Skin epidermis (tissue), 12 donors: ENCODE measurements at regions not wholly inside any gene's neighbourhood (a gene's known extent, or its start where the extent isn't known, plus 50 kb on each side); places are given as distances from the start of the nearest gene placed in this dataset.

Experiments
- H3K27ac ChIP-seq, 21 experiments: fragments of 200-600 bp; sonication (generic) in 11 of 21; one replicate each; pipeline ENCODE4 v1.5.0; 2020; ENCODE audit warnings: mild to moderate bottlenecking in 3 of 21, inconsistent platforms in 2 of 21, moderate library complexity in 2 of 21
- H3K4me3 ChIP-seq, 7 experiments: fragments of 200-600 bp; sonication (generic) in 2 of 7; one replicate each; pipeline ENCODE4 v1.5.0; 2020; ENCODE audit warnings: inconsistent platforms in 2 of 7, mild to moderate bottlenecking in 2 of 7, moderate library complexity in 1 of 7

- H3K4me3 ChIP-seq, result no peak overlapping the region
- H3K27ac ChIP-seq, result no peak overlapping the region
These were observed 401.9 kb upstream of the PDE4D start for GRCh38 chr5:60295423-60295822.

GRCh38 chr5:60293518-60293917 lies 400.0 kb upstream of the PDE4D start:
- no peak overlapping the region for H3K27ac ChIP-seq
- no peak overlapping the region for H3K4me3 ChIP-seq

- Histone ChIP-seq H3K27ac (no peak overlapping the region), H3K4me3 (no peak overlapping the region)
These were observed 393.7 kb upstream of the PDE4D start for GRCh38 chr5:60287174-60287771.

GRCh38 chr5:60285910-60286309 lies 392.4 kb upstream of the PDE4D start:
- Histone ChIP-seq H3K4me3 (no peak overlapping the region), H3K27ac (no peak overlapping the region)

GRCh38 chr5:60280943-60281342 lies 387.4 kb upstream of the PDE4D start:
- Histone ChIP-seq H3K27ac (no peak overlapping the region), H3K4me3 (no peak overlapping the region)

GRCh38 chr5:60277941-60278340 lies 384.4 kb upstream of the PDE4D start:
- Histone ChIP-seq H3K4me3 (no peak overlapping the region), H3K27ac (no peak overlapping the region)

- no peak overlapping the region for H3K4me3 ChIP-seq
- no peak overlapping the region for H3K27ac ChIP-seq
These were observed 381.2 kb upstream of the PDE4D start for GRCh38 chr5:60274747-60275146.

GRCh38 chr5:60271517-60271916 lies 378.0 kb upstream of the PDE4D start:
- Histone ChIP-seq H3K4me3 (no peak overlapping the region), H3K27ac (no peak overlapping the region)

GRCh38 chr5:60267907-60268306 lies 374.4 kb upstream of the PDE4D start:
- Histone ChIP-seq H3K4me3 (no peak overlapping the region), H3K27ac (no peak overlapping the region)

GRCh38 chr5:60263346-60263745 lies 369.8 kb upstream of the PDE4D start:
- Histone ChIP-seq H3K4me3 (no peak overlapping the region), H3K27ac (no peak overlapping the region)

- Histone ChIP-seq H3K4me3 (no peak overlapping the region), H3K27ac (no peak overlapping the region)
These were observed 369.2 kb upstream of the PDE4D start for GRCh38 chr5:60262576-60263295.

- Histone ChIP-seq H3K4me3 (no peak overlapping the region), H3K27ac (no peak overlapping the region)
These were observed 368.2 kb upstream of the PDE4D start for GRCh38 chr5:60261732-60262131.

GRCh38 chr5:60260658-60261057 lies 367.1 kb upstream of the PDE4D start:
- Histone ChIP-seq H3K27ac (no peak overlapping the region), H3K4me3 (no peak overlapping the region)

GRCh38 chr5:60259730-60260129 lies 366.2 kb upstream of the PDE4D start:
- H3K27ac ChIP-seq, result no peak overlapping the region

GRCh38 chr5:60257596-60258271 lies 364.2 kb upstream of the PDE4D start:
- no peak overlapping the region for H3K27ac ChIP-seq
- no peak overlapping the region for H3K4me3 ChIP-seq

More at GRCh38 chr5:60259730-60260129, 366.2 kb upstream of the PDE4D start:
- no peak overlapping the region for H3K4me3 ChIP-seq

- Histone ChIP-seq H3K4me3 (no peak overlapping the region), H3K27ac (no peak overlapping the region)
These were observed 363.0 kb upstream of the PDE4D start for GRCh38 chr5:60256546-60256945.

GRCh38 chr5:60248901-60249300 lies 355.4 kb upstream of the PDE4D start:
- Histone ChIP-seq H3K27ac (no peak overlapping the region), H3K4me3 (no peak overlapping the region)

GRCh38 chr5:60243713-60244112 lies 350.2 kb upstream of the PDE4D start:
- H3K27ac ChIP-seq, result no peak overlapping the region
- no peak overlapping the region for H3K4me3 ChIP-seq

GRCh38 chr5:60232036-60232795 lies 338.7 kb upstream of the PDE4D start:
- Histone ChIP-seq H3K4me3 (no peak overlapping the region), H3K27ac (no peak overlapping the region)

- no peak overlapping the region for H3K4me3 ChIP-seq
- H3K27ac ChIP-seq, result no peak overlapping the region
These were observed 336.9 kb upstream of the PDE4D start for GRCh38 chr5:60230456-60230855.
